ENCODE measurements at regions not wholly inside any gene's neighbourhood (a gene's known extent, or its start where the extent isn't known, plus 50 kb on each side); places are given as distances from the start of the nearest gene placed in this dataset.

GRCh38 chr6:40299681-40300080 lies 287.5 kb downstream of the LRFN2 start:
- no peak for TF ChIP-seq CTCF (IDR thresholded peaks at IDR 0.05; ENCODE audit: insufficient read depth, low read depth, low read length)
- H3K4me3 ChIP-seq (ENCODE audit: low read depth, low read length) = no peak overlapping the region
- DNase-seq (ENCODE audit: low read depth) = no peak

- no peak for TF ChIP-seq CTCF (IDR thresholded peaks at IDR 0.05; ENCODE audit: insufficient read depth, low read depth, low read length)
- no peak for DNase-seq (ENCODE audit: low read depth)
Observed at GRCh38 chr6:40298207-40298606, 289.0 kb downstream of the LRFN2 start.

GRCh38 chr6:40295251-40295950 lies 291.8 kb downstream of the LRFN2 start:
- no peak for DNase-seq (ENCODE audit: low read depth)
- no peak for TF ChIP-seq CTCF (IDR thresholded peaks at IDR 0.05; ENCODE audit: insufficient read depth, low read depth, low read length)
- H3K4me3 ChIP-seq (ENCODE audit: low read depth, low read length) = no peak overlapping the region

More at GRCh38 chr6:40298207-40298606, 289.0 kb downstream of the LRFN2 start:
- no peak overlapping the region for H3K4me3 ChIP-seq (ENCODE audit: low read depth, low read length)

GRCh38 chr6:40293460-40294185 lies 293.5 kb downstream of the LRFN2 start:
- DNase-seq (ENCODE audit: low read depth) = no peak
- H3K4me3 ChIP-seq (ENCODE audit: low read depth, low read length) = no peak overlapping the region
- TF ChIP-seq CTCF (IDR thresholded peaks at IDR 0.05; ENCODE audit: insufficient read depth, low read depth, low read length) = no peak

GRCh38 chr6:40293060-40293459 lies 294.1 kb downstream of the LRFN2 start:
- DNase-seq (ENCODE audit: low read depth) = no peak
- no peak overlapping the region for H3K4me3 ChIP-seq (ENCODE audit: low read depth, low read length)
- no peak for TF ChIP-seq CTCF (IDR thresholded peaks at IDR 0.05; ENCODE audit: insufficient read depth, low read depth, low read length)

- DNase-seq (ENCODE audit: low read depth) = no peak
- TF ChIP-seq CTCF (IDR thresholded peaks at IDR 0.05; ENCODE audit: insufficient read depth, low read depth, low read length) = no peak
- H3K4me3 ChIP-seq (ENCODE audit: low read depth, low read length) = no peak overlapping the region
Observed at GRCh38 chr6:40290816-40291215, 296.3 kb downstream of the LRFN2 start.
